Upper lobe of left lung (tissue), 6 donors: ENCODE measurements at regions not wholly inside any gene's neighbourhood (a gene's known extent, or its start where the extent isn't known, plus 50 kb on each side); places are given as distances from the start of the nearest gene placed in this dataset.
"Not testable (repeated sequence)": the region's sequence is repeated elsewhere in the genome, so short reads cannot be mapped to it uniquely, and the experiment has no call there.

Experiments
- ATAC-seq, 2 donors: fragments of 200-7000 bp; cut with Tn5 transposase; one replicate each; pipeline ENCODE4 v1.9.1; 2022; ENCODE audit warnings: mild to moderate bottlenecking in 2 of 2, moderate library complexity in 2 of 2; ENCODE audit not compliant: low FRiP score in 2 of 2
- DNase-seq, 2 donors: peaks; one replicate each; pipeline ENCODE4 v3.0.0-alpha.2; 2019 to 2020
- H3K27ac ChIP-seq, 4 donors: fragments of 200-600 bp; sonication (generic); one replicate each; pipeline ENCODE4 v1.5.1; 2016 to 2019
- H3K27me3 ChIP-seq, 4 donors: fragments of 200-600 bp; sonication (generic); one replicate each; pipeline ENCODE4 v1.5.1; 2017 to 2019
- H3K36me3 ChIP-seq, 4 donors: fragments of 200-600 bp; sonication (generic); one replicate each; pipeline ENCODE4 v1.5.1; 2016 to 2019
- H3K4me1 ChIP-seq, 4 donors: fragments of 200-600 bp; sonication (generic); one replicate each; pipeline ENCODE4 v1.5.1; 2018 to 2019
- H3K4me3 ChIP-seq, 4 donors: fragments of 200-600 bp; sonication (generic); one replicate each; pipeline ENCODE4 v1.5.1; 2017 to 2019; ENCODE audit warnings: mild to moderate bottlenecking in 2 of 4, moderate library complexity in 1 of 4
- H3K9me3 ChIP-seq, 4 donors: fragments of 200-600 bp; sonication (generic); one replicate each; pipeline ENCODE4 v1.5.1; 2018 to 2019
- EP300 ChIP-seq, 4 donors: sonication (generic); formaldehyde crosslinking; IDR thresholded peaks; one replicate each; pipeline ENCODE4 v1.5.1; 2017; ENCODE audit warnings: antibody characterized with exemption in 4 of 4, control low read depth in 2 of 4
- POLR2A ChIP-seq, 4 donors: fragments of 450-650 bp; IDR thresholded peaks; one replicate each; pipeline ENCODE4 v1.5.1; 2016 to 2017; ENCODE audit warnings: antibody characterized with exemption in 4 of 4, mild to moderate bottlenecking in 2 of 4
- POLR2AphosphoS5 ChIP-seq, 2 donors: sonication (generic); formaldehyde crosslinking; IDR thresholded peaks; one replicate each; pipeline ENCODE4 v1.5.1; 2017; ENCODE audit warnings: antibody characterized with exemption in 2 of 2
- WGBS, 2 donors: methylation state at CpG; one replicate each; pipeline ENCODE4 v1.1.5; 2017 to 2018; 5-methylcytosine and 5-hydroxymethylcytosine counted together
- TF ChIP-seq, protein P1 (sequence below), 6 experiments: fragments of 450-650 bp in 4 of 6; fragments of 200-600 bp in 2 of 6; sonication (generic) in 2 of 6; IDR thresholded peaks; one replicate each; pipeline ENCODE4 v1.5.1; 2016 to 2019; ENCODE audit warnings: antibody characterized with exemption in 6 of 6
- donor health status: DM: no; HTN: no; CAD: no; lungs with moderate emphysema.
- donor health status: DM: no; HTN: yes; CAD: no; lungs with severe emphysema.

GRCh38 chrX:30147996-30148643 lies 67.2 kb upstream of the MAGEB2 start:
- ATAC-seq (no peak), DNase-seq (peak in 1 of 2 donors; percentile 29)
- Histone ChIP-seq H3K27ac (no peak overlapping the region), H3K27me3 (no peaks in the 10 kb centered on the region), H3K9me3 (no peaks in the 10 kb centered on the region), H3K36me3 (no peaks in the 10 kb centered on the region), H3K4me1 (no peaks in the 10 kb centered on the region), H3K4me3 (no peak overlapping the region)
- TF ChIP-seq POLR2A (IDR thresholded peaks at IDR 0.05) = no peak
- 81% methylated on average over 15 of the region's 16 CpGs; no CpG with 5 or more reads in 1 of the 2 donors for WGBS, 2 donors

- ATAC-seq, H3K4me3 ChIP-seq, H3K4me1 ChIP-seq, H3K27me3 ChIP-seq, H3K9me3 ChIP-seq, DNase-seq, H3K36me3 ChIP-seq, H3K27ac ChIP-seq: not testable (repeated sequence)
- WGBS, 2 donors = 49 to 59% methylated on average over 6 of the region's 6 CpGs
These were observed 66.2 kb upstream of the MAGEB2 start for GRCh38 chrX:30149206-30149605.

GRCh38 chrX:30150196-30150895 lies 65.0 kb upstream of the MAGEB2 start:
- peak in 1 of 2 donors; percentile 4 for DNase-seq
- Histone ChIP-seq H3K4me1 (no peaks in the 10 kb centered on the region), H3K36me3 (no peaks in the 10 kb centered on the region), H3K9me3 (no peaks in the 10 kb centered on the region), H3K27ac (no peak overlapping the region), H3K4me3 (no peak overlapping the region), H3K27me3 (no peaks in the 10 kb centered on the region)
- TF ChIP-seq POLR2AphosphoS5 (IDR thresholded peaks at IDR 0.05) (no peak), EP300 (IDR thresholded peaks at IDR 0.05) (no peak), POLR2A (IDR thresholded peaks at IDR 0.05) (no peak)
- TF ChIP-seq, protein P1, sequence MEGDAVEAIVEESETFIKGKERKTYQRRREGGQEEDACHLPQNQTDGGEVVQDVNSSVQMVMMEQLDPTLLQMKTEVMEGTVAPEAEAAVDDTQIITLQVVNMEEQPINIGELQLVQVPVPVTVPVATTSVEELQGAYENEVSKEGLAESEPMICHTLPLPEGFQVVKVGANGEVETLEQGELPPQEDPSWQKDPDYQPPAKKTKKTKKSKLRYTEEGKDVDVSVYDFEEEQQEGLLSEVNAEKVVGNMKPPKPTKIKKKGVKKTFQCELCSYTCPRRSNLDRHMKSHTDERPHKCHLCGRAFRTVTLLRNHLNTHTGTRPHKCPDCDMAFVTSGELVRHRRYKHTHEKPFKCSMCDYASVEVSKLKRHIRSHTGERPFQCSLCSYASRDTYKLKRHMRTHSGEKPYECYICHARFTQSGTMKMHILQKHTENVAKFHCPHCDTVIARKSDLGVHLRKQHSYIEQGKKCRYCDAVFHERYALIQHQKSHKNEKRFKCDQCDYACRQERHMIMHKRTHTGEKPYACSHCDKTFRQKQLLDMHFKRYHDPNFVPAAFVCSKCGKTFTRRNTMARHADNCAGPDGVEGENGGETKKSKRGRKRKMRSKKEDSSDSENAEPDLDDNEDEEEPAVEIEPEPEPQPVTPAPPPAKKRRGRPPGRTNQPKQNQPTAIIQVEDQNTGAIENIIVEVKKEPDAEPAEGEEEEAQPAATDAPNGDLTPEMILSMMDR (IDR thresholded peaks at IDR 0.05) = no peak
- ATAC-seq = no peak
- 66 to 67% methylated on average over 2 to 6 of the region's 6 CpGs for WGBS, 2 donors

GRCh38 chrX:30151964-30152363 lies 63.4 kb upstream of the MAGEB2 start:
- TF ChIP-seq EP300 (IDR thresholded peaks at IDR 0.05) (no peak), POLR2A (IDR thresholded peaks at IDR 0.05) (no peak), POLR2AphosphoS5 (IDR thresholded peaks at IDR 0.05) (no peak)
- TF ChIP-seq, protein P1 (IDR thresholded peaks at IDR 0.05) = no peak
- Histone ChIP-seq H3K4me1 (no peaks in the 10 kb centered on the region), H3K4me3 (no peak overlapping the region), H3K36me3 (no peaks in the 10 kb centered on the region), H3K9me3 (no peaks in the 10 kb centered on the region), H3K27ac (no peak overlapping the region), H3K27me3 (no peaks in the 10 kb centered on the region)
- WGBS, 2 donors = 69% methylated on average over 3 of the region's 3 CpGs; no CpG with 5 or more reads in 1 of the 2 donors
- DNase-seq (no peak), ATAC-seq (no peak)

- ATAC-seq = no peak
- Histone ChIP-seq H3K4me1 (no peaks in the 10 kb centered on the region), H3K4me3 (no peak overlapping the region), H3K27me3 (no peaks in the 10 kb centered on the region), H3K27ac (no peak overlapping the region), H3K36me3 (no peaks in the 10 kb centered on the region), H3K9me3 (no peaks in the 10 kb centered on the region)
- TF ChIP-seq EP300 (IDR thresholded peaks at IDR 0.05) (no peak), POLR2AphosphoS5 (IDR thresholded peaks at IDR 0.05) (no peak), POLR2A (IDR thresholded peaks at IDR 0.05) (no peak)
- TF ChIP-seq, protein P1 (IDR thresholded peaks at IDR 0.05) = no peak
- no peak for DNase-seq
- 52 to 73% methylated on average over 6 to 7 of the region's 7 CpGs for WGBS, 2 donors
These were observed 62.0 kb upstream of the MAGEB2 start for GRCh38 chrX:30153175-30153880.
